WTC11 (cell line): ENCODE measurements at regions not wholly inside any gene's neighbourhood (a gene's known extent, or its start where the extent isn't known, plus 50 kb on each side); places are given as distances from the start of the nearest gene placed in this dataset.

Source experiments
- ATAC-seq: fragments of 200-7000 bp; cut with Tn5 transposase; 2 replicates; pipeline ENCODE4 v1.10.0; 2021; ENCODE audit warnings: mild to moderate bottlenecking, moderate library complexity
- CTCF ChIA-PET: fragments of 300-600 bp; sonication (Branson Sonifier 250); formaldehyde crosslinking; loops from one replicate; lab custom pipeline; 2021; ENCODE audit warnings: antibody characterized with exemption; lab: Charles Lee
- POLR2A ChIA-PET: fragments of 350-600 bp; sonication (Branson Sonifier 250); formaldehyde crosslinking; loops from one replicate; lab custom pipeline; 2021; ENCODE audit warnings: antibody characterized with exemption; lab: Charles Lee
- DNase-seq: peaks from one replicate; pipeline ENCODE4 v3.0.0; 2021; ENCODE audit warnings: low spot score
- H3K27ac Mint-ChIP-seq: 2 replicates; pipeline ENCODE4 v1.8.0; 2021; ENCODE audit warnings: mixed read lengths
- H3K27me3 Mint-ChIP-seq: 2 replicates; pipeline ENCODE4 v1.8.0; 2021; ENCODE audit warnings: low read depth, mild to moderate bottlenecking, moderate library complexity, mixed read lengths
- H3K36me3 Mint-ChIP-seq: 2 replicates; pipeline ENCODE4 v1.8.0; 2021; ENCODE audit warnings: mixed read lengths
- H3K4me1 Mint-ChIP-seq: 2 replicates; pipeline ENCODE4 v1.8.0; 2022; ENCODE audit warnings: mixed read lengths
- H3K4me3 Mint-ChIP-seq: 2 replicates; pipeline ENCODE4 v1.8.0; 2021; ENCODE audit warnings: mild to moderate bottlenecking, moderate library complexity, mixed read lengths
- H3K9me3 Mint-ChIP-seq: 2 replicates; pipeline ENCODE4 v1.8.0; 2021; ENCODE audit warnings: mixed read lengths
- FOXJ3 ChIP-seq: sonication (generic); formaldehyde crosslinking; IDR thresholded peaks from 2 replicates; pipeline ENCODE4 v1.9.0; 2021; ENCODE audit warnings: missing genetic modification reagents, mild to moderate bottlenecking, borderline replicate concordance
- FOXP1 ChIP-seq: sonication (generic); formaldehyde crosslinking; IDR thresholded peaks from 2 replicates; pipeline ENCODE4 v1.8.0; 2022; ENCODE audit warnings: missing genetic modification reagents, mild to moderate bottlenecking, moderate library complexity, borderline replicate concordance
- GRHL2 ChIP-seq: fragments of 250-450 bp; sonication (Bioruptor Pico); IDR thresholded peaks from 2 replicates; pipeline ENCODE4 v1.8.0; 2022; ENCODE audit warnings: mild to moderate bottlenecking, moderate library complexity; ENCODE audit not compliant: insufficient replicate concordance, severe bottlenecking
- HMGA2 ChIP-seq: fragments of 250-450 bp; sonication (Bioruptor Pico); IDR thresholded peaks from 2 replicates; pipeline ENCODE4 v1.4.0; 2021; ENCODE audit warnings: mild to moderate bottlenecking, moderate library complexity
- IRF2 ChIP-seq: sonication (generic); formaldehyde crosslinking; IDR thresholded peaks from 2 replicates; pipeline ENCODE4 v1.8.0; 2022; ENCODE audit warnings: low read depth, missing genetic modification reagents, borderline replicate concordance
- NFE2L1 ChIP-seq: sonication (generic); formaldehyde crosslinking; IDR thresholded peaks from 2 replicates; pipeline ENCODE4 v1.8.1; 2023; ENCODE audit warnings: missing genetic modification reagents
- NFYB ChIP-seq: sonication (generic); formaldehyde crosslinking; conservative IDR thresholded peaks from 2 replicates; pipeline ENCODE4 v1.8.0; 2022; ENCODE audit warnings: low read depth, missing genetic modification reagents
- NR1H2 ChIP-seq: sonication (generic); formaldehyde crosslinking; IDR thresholded peaks from 2 replicates; pipeline ENCODE4 v1.9.0; 2021; ENCODE audit warnings: mild to moderate bottlenecking, moderate library complexity, missing genetic modification reagents
- RELA ChIP-seq: sonication (generic); formaldehyde crosslinking; IDR thresholded peaks from 2 replicates; pipeline ENCODE4 v1.8.1; 2022; ENCODE audit warnings: missing genetic modification reagents, mild to moderate bottlenecking, borderline replicate concordance
- TEAD1 ChIP-seq: sonication (generic); formaldehyde crosslinking; IDR thresholded peaks from 2 replicates; pipeline ENCODE4 v1.8.0; 2022; ENCODE audit warnings: mild to moderate bottlenecking, missing genetic modification reagents
- TP53 ChIP-seq: sonication (generic); formaldehyde crosslinking; IDR thresholded peaks from 2 replicates; pipeline ENCODE4 v1.8.1; 2023; ENCODE audit warnings: mild to moderate bottlenecking, missing genetic modification reagents
- ZNF219 ChIP-seq: sonication (generic); formaldehyde crosslinking; IDR thresholded peaks from 2 replicates; pipeline ENCODE4 v1.8.0; 2023; ENCODE audit warnings: missing genetic modification reagents, mild to moderate bottlenecking, borderline replicate concordance
- ZNF671 ChIP-seq: fragments of 250-450 bp; sonication (Bioruptor Pico); IDR thresholded peaks from 2 replicates; pipeline ENCODE4 v1.8.0; 2021; ENCODE audit warnings: mild to moderate bottlenecking
- TF ChIP-seq, protein P1 (sequence below): fragments of 250-450 bp; sonication (Bioruptor Pico); IDR thresholded peaks from 2 replicates; pipeline ENCODE4 v2.1.2; 2022; ENCODE audit warnings: mild to moderate bottlenecking, moderate library complexity
- TF ChIP-seq, protein P2 (sequence below): sonication (generic); formaldehyde crosslinking; IDR thresholded peaks from 2 replicates; pipeline ENCODE4 v1.8.0; 2023; ENCODE audit warnings: mild to moderate bottlenecking, missing genetic modification reagents
- TF ChIP-seq, protein P3 (sequence below): sonication (generic); formaldehyde crosslinking; conservative IDR thresholded peaks from 2 replicates; pipeline ENCODE4 v1.8.1; 2023; ENCODE audit warnings: mild to moderate bottlenecking, low read depth, missing genetic modification reagents, moderate library complexity
- TF ChIP-seq, protein P4 (sequence below): sonication (generic); formaldehyde crosslinking; IDR thresholded peaks from 2 replicates; pipeline ENCODE4 v1.8.1; 2023; ENCODE audit warnings: mild to moderate bottlenecking, missing genetic modification reagents
- TF ChIP-seq, protein P5 (sequence below): fragments of 200-600 bp; IDR thresholded peaks from 2 replicates; pipeline ENCODE4 v1.8.0; 2022; ENCODE audit warnings: antibody characterized with exemption
- TF ChIP-seq, protein P6 (sequence below): sonication (generic); formaldehyde crosslinking; IDR thresholded peaks from 2 replicates; pipeline ENCODE4 v1.8.0; 2022; ENCODE audit warnings: mild to moderate bottlenecking, missing genetic modification reagents

DNA sequence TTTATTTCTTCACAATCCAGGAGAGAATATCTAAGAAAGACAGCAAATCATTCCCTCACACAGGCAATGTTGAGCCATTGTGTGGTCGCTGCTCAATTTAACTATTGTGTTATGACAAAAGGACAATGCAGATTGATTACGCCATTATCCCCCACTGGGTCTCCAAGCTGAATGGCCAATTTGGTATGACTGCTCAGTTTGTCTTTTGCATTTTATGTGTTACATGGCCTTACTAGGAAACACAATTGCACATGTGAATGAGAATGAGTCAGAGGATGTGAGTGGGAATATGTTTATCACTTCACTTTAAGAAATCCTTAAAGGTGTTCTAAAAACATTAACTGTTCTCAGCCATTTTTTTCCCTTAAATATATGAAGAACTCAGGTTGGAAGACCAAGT, 108.3 kb downstream of the FAM174A start (continued):
- TF ChIP-seq FOXJ3 (CRISPR knock-in tag), result no peak
- no peak for TF ChIP-seq HMGA2 (CRISPR knock-in tag)
- no peak for TF ChIP-seq TEAD1 (CRISPR knock-in tag)
- no peak for TF ChIP-seq ZNF671 (CRISPR knock-in tag)
- TF ChIP-seq, protein P1, sequence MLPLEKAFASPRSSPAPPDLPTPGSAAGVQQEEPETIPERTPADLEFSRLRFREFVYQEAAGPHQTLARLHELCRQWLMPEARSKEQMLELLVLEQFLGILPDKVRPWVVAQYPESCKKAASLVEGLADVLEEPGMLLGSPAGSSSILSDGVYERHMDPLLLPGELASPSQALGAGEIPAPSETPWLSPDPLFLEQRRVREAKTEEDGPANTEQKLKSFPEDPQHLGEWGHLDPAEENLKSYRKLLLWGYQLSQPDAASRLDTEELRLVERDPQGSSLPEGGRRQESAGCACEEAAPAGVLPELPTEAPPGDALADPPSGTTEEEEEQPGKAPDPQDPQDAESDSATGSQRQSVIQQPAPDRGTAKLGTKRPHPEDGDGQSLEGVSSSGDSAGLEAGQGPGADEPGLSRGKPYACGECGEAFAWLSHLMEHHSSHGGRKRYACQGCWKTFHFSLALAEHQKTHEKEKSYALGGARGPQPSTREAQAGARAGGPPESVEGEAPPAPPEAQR, result no peak
- TF ChIP-seq ZNF219, result no peak
- TF ChIP-seq, protein P2, sequence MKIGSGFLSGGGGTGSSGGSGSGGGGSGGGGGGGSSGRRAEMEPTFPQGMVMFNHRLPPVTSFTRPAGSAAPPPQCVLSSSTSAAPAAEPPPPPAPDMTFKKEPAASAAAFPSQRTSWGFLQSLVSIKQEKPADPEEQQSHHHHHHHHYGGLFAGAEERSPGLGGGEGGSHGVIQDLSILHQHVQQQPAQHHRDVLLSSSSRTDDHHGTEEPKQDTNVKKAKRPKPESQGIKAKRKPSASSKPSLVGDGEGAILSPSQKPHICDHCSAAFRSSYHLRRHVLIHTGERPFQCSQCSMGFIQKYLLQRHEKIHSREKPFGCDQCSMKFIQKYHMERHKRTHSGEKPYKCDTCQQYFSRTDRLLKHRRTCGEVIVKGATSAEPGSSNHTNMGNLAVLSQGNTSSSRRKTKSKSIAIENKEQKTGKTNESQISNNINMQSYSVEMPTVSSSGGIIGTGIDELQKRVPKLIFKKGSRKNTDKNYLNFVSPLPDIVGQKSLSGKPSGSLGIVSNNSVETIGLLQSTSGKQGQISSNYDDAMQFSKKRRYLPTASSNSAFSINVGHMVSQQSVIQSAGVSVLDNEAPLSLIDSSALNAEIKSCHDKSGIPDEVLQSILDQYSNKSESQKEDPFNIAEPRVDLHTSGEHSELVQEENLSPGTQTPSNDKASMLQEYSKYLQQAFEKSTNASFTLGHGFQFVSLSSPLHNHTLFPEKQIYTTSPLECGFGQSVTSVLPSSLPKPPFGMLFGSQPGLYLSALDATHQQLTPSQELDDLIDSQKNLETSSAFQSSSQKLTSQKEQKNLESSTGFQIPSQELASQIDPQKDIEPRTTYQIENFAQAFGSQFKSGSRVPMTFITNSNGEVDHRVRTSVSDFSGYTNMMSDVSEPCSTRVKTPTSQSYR (CRISPR knock-in tag), result no peak
- TF ChIP-seq IRF2 (CRISPR knock-in tag), result no peak

DNA sequence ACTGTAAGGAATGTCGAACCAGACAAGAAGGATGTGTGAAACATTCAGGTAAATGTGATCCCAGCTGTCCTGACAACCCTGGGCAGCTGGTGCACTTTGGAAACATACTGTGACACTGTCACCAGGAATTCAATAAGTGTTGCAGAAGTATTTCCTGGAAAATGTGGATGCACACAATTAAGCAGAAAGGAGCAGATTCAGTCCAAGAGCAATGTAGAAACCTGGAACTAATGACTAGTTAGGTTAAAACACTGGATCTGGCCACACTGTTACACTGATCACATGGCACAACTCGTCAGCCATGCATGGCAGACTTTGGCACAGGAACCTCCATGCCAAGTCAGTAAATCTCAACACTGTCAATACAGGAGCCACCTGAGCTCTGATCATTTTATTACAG, 109.0 kb downstream of the FAM174A start:
- ChIA-PET CTCF (no interaction called here), POLR2A (no interaction called here)
- no peaks in the 10 kb centered on the region for H3K36me3 Mint-ChIP-seq
- no peaks in the 10 kb centered on the region for H3K27me3 Mint-ChIP-seq
- H3K4me3 Mint-ChIP-seq, result no peak overlapping the region
- peaks cover 44% of the 10 kb centered on the region for H3K4me1 Mint-ChIP-seq
- ATAC-seq (peak; percentile 43; the same call in 1 of the 2 replicates), DNase-seq (no peak)
- H3K9me3 Mint-ChIP-seq, result no peaks in the 10 kb centered on the region
- TF ChIP-seq, protein P3, sequence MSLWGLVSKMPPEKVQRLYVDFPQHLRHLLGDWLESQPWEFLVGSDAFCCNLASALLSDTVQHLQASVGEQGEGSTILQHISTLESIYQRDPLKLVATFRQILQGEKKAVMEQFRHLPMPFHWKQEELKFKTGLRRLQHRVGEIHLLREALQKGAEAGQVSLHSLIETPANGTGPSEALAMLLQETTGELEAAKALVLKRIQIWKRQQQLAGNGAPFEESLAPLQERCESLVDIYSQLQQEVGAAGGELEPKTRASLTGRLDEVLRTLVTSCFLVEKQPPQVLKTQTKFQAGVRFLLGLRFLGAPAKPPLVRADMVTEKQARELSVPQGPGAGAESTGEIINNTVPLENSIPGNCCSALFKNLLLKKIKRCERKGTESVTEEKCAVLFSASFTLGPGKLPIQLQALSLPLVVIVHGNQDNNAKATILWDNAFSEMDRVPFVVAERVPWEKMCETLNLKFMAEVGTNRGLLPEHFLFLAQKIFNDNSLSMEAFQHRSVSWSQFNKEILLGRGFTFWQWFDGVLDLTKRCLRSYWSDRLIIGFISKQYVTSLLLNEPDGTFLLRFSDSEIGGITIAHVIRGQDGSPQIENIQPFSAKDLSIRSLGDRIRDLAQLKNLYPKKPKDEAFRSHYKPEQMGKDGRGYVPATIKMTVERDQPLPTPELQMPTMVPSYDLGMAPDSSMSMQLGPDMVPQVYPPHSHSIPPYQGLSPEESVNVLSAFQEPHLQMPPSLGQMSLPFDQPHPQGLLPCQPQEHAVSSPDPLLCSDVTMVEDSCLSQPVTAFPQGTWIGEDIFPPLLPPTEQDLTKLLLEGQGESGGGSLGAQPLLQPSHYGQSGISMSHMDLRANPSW (CRISPR knock-in tag), result no peak
- TF ChIP-seq, protein P4, sequence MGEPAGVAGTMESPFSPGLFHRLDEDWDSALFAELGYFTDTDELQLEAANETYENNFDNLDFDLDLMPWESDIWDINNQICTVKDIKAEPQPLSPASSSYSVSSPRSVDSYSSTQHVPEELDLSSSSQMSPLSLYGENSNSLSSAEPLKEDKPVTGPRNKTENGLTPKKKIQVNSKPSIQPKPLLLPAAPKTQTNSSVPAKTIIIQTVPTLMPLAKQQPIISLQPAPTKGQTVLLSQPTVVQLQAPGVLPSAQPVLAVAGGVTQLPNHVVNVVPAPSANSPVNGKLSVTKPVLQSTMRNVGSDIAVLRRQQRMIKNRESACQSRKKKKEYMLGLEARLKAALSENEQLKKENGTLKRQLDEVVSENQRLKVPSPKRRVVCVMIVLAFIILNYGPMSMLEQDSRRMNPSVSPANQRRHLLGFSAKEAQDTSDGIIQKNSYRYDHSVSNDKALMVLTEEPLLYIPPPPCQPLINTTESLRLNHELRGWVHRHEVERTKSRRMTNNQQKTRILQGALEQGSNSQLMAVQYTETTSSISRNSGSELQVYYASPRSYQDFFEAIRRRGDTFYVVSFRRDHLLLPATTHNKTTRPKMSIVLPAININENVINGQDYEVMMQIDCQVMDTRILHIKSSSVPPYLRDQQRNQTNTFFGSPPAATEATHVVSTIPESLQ (CRISPR knock-in tag), result no peak
- TF ChIP-seq GRHL2 (CRISPR knock-in tag) (no peak), TP53 (CRISPR knock-in tag) (no peak), RELA (CRISPR knock-in tag) (no peak), FOXP1 (CRISPR knock-in tag) (no peak), HMGA2 (CRISPR knock-in tag) (no peak)
- no peak overlapping the region for H3K27ac Mint-ChIP-seq

DNA sequence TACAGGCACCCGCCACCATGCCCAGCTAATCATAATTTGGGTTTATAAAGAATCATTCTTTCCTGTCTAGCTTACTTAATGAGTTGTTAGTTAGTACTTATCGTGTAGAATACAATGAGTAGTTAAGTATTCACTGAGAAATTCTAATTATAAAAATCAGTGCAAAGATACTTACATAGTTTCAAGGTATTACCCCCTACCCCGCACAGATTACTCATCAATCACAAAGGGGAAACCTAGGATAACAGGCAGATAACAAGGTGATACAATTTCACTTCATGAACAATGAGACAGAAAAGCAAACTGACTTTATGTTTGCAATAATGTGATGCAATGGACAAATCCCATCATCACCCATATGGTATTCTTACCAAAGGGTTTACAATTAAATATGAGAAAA, 109.6 kb downstream of the FAM174A start:
- no peak overlapping the region for H3K4me3 Mint-ChIP-seq
- ATAC-seq (no peak), DNase-seq (no peak)
- CTCF ChIA-PET, result no interaction called here
- no peaks in the 10 kb centered on the region for H3K36me3 Mint-ChIP-seq
- no peak overlapping the region for H3K27ac Mint-ChIP-seq
- POLR2A ChIA-PET, result no interaction called here
- H3K27me3 Mint-ChIP-seq, result no peaks in the 10 kb centered on the region
- no peaks in the 10 kb centered on the region for H3K9me3 Mint-ChIP-seq
- peaks cover 47% of the 10 kb centered on the region for H3K4me1 Mint-ChIP-seq
- TF ChIP-seq NR1H2 (CRISPR knock-in tag), result no peak
- TF ChIP-seq NFE2L1 (CRISPR knock-in tag), result no peak
- TF ChIP-seq, protein P5, sequence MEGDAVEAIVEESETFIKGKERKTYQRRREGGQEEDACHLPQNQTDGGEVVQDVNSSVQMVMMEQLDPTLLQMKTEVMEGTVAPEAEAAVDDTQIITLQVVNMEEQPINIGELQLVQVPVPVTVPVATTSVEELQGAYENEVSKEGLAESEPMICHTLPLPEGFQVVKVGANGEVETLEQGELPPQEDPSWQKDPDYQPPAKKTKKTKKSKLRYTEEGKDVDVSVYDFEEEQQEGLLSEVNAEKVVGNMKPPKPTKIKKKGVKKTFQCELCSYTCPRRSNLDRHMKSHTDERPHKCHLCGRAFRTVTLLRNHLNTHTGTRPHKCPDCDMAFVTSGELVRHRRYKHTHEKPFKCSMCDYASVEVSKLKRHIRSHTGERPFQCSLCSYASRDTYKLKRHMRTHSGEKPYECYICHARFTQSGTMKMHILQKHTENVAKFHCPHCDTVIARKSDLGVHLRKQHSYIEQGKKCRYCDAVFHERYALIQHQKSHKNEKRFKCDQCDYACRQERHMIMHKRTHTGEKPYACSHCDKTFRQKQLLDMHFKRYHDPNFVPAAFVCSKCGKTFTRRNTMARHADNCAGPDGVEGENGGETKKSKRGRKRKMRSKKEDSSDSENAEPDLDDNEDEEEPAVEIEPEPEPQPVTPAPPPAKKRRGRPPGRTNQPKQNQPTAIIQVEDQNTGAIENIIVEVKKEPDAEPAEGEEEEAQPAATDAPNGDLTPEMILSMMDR, result no peak
- TF ChIP-seq, protein P6, sequence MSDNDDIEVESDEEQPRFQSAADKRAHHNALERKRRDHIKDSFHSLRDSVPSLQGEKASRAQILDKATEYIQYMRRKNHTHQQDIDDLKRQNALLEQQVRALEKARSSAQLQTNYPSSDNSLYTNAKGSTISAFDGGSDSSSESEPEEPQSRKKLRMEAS, result no peak
- no peak for TF ChIP-seq NFYB (CRISPR knock-in tag)
